ENCODE measurements at regions not wholly inside any gene's neighbourhood (a gene's known extent, or its start where the extent isn't known, plus 50 kb on each side); places are given as distances from the start of the nearest gene placed in this dataset.
A peak's percentile ranks its signal among the peaks of the same experiment; 100 is the strongest.

DNA sequence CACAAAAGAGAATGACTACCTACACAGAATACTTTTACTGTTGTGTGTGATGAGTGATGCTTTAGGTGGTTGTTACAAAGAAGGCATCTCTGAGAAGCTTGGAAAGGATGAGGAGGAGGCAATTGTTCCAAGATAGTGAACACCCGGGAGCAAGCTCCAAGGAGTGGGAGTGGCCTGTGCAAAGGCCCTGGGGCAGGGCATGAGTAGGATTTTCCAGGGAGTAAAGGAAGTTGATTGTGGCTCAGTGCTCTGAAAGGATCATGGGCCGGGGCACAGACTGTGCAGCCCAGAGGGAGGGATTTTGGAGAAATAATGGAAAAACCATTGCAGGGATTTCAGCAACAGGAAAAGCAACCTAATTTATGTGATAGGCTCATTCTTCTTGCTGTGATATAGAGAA lies 264.3 kb downstream of the CDH26 start (continued):
- no peak for TF ChIP-seq MXI1 (IDR thresholded peaks at IDR 0.05; ENCODE audit: low read depth, low read length)
- no peak for TF ChIP-seq POLR2AphosphoS5 (IDR thresholded peaks at IDR 0.05; ENCODE audit: low read depth, low read length)

DNA sequence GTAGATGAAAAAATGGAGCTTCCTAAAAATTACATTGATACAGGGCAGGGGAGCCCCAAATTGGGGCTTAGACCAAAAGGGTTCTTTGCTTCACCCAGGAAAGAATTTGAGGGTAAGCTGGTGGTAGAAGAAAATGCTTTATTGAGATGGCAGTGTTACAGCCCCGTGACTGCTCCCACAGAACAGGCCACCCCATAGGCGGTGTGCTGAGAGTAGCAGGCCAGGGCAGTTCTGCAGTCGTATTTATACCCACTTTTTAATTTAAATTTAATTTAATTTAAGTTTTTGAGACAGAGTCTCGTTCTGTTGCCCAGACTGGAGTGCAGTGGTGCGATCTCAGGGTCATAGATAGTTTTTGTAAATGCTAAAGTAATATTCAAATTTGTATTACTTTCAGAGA lies 265.0 kb downstream of the CDH26 start:
- no peaks in the 10 kb centered on the region for H3K36me3 ChIP-seq (replicated peaks in 1 of 2; ENCODE audit: control insufficient read depth in 1 of 2, insufficient read depth in 2 of 2, low read length in 1 of 2)
- no peak overlapping the region for H3K4me3 ChIP-seq (ENCODE audit: low read depth in 2 of 2, low read length in 1 of 2)
- no peaks in the 10 kb centered on the region for H3K27me3 ChIP-seq (ENCODE audit: insufficient read depth)
- no peaks in the 10 kb centered on the region for H3F3A ChIP-seq (replicated peaks; ENCODE audit: insufficient read depth)
- H3K79me2 ChIP-seq (ENCODE audit: insufficient read depth) = no peaks in the 10 kb centered on the region
- H3K9me2 ChIP-seq = no peaks in the 10 kb centered on the region
- WGBS (ENCODE audit: low lambda C conversion rate) = 23% methylated on average over 5 of the region's 5 CpGs
- H2AFZ ChIP-seq (ENCODE audit: low read depth) = no peak overlapping the region
- CTCF ChIA-PET = interaction anchor here (1.0 to 4.0 kb wide), 4 partner anchors 12 to 230 kb away, joined by 3 to 30 read pairs (median 10); no protein-coding TSS in a partner anchor
- no peaks in the 10 kb centered on the region for H3K9me3 ChIP-seq
- H3K4me2 ChIP-seq = no peak overlapping the region
- no peak overlapping the region for H3K9ac ChIP-seq
- POLR2A ChIA-PET = no interaction called here
- TF ChIP-seq RCOR1 (IDR thresholded peaks at IDR 0.05; ENCODE audit: low read length) = no peak
- no peak for TF ChIP-seq EP300 (IDR thresholded peaks at IDR 0.05; ENCODE audit: borderline replicate concordance in 1 of 2, low read depth in 1 of 2, low read length in 1 of 2)
- no peak for TF ChIP-seq RAD21 (IDR thresholded peaks at IDR 0.05; ENCODE audit: low read length)
- TF ChIP-seq EZH2phosphoT487 (IDR thresholded peaks at IDR 0.05; ENCODE audit: borderline replicate concordance, low read depth) = no peak
- no peak for TF ChIP-seq MAX (IDR thresholded peaks at IDR 0.05; ENCODE audit: low read depth)
- TF ChIP-seq, protein P1, sequence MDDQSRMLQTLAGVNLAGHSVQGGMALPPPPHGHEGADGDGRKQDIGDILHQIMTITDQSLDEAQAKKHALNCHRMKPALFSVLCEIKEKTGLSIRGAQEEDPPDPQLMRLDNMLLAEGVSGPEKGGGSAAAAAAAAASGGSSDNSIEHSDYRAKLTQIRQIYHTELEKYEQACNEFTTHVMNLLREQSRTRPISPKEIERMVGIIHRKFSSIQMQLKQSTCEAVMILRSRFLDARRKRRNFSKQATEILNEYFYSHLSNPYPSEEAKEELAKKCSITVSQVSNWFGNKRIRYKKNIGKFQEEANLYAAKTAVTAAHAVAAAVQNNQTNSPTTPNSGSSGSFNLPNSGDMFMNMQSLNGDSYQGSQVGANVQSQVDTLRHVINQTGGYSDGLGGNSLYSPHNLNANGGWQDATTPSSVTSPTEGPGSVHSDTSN (IDR thresholded peaks at IDR 0.05) = no peak
- TF ChIP-seq CTCF (IDR thresholded peaks at IDR 0.05) = no peak
- TF ChIP-seq GATA2 (CRISPR knock-in tag; IDR thresholded peaks at IDR 0.05) = no peak
- no peak for TF ChIP-seq TCF12 (IDR thresholded peaks at IDR 0.05)
- no peak for TF ChIP-seq YY1 (IDR thresholded peaks at IDR 0.05; ENCODE audit: low read depth)
- TF ChIP-seq ELF1 (IDR thresholded peaks at IDR 0.05) = no peak
- no peaks in the 10 kb centered on the region for H4K20me1 ChIP-seq (ENCODE audit: insufficient read depth)
- no peak for DNase-seq
- H3K27ac ChIP-seq (ENCODE audit: low read depth in 2 of 2, low read length in 1 of 2) = no peak overlapping the region
- no peaks in the 10 kb centered on the region for H3K4me1 ChIP-seq (ENCODE audit: control insufficient read depth in 1 of 2, insufficient read depth in 2 of 2, low read depth in 1 of 2, low read length in 1 of 2)

DNA sequence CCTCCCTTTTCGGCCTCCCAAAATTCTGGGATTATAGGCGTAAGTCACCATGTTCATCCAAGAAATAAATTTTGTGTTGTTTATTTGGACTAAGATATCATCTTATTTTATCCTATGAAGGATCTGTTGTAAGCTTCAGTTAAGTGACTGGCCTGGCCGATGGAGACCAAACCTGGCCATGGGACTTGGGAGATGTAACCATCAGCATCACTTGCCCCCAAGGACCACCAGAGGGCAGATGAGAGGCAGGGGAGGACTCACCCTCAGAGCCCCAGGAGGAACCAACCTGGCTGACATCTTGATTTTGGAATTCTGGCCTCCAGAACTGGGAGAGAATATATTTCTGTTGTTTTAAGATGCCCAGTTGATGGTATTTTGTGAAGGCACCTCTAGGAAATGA lies 266.7 kb downstream of the CDH26 start:
- H3K4me2 ChIP-seq = no peak overlapping the region
- no peaks in the 10 kb centered on the region for H3K4me1 ChIP-seq (ENCODE audit: control insufficient read depth in 1 of 2, insufficient read depth in 2 of 2, low read depth in 1 of 2, low read length in 1 of 2)
- H3K9me3 ChIP-seq = no peaks in the 10 kb centered on the region
- 59% methylated on average over 3 of the region's 3 CpGs for WGBS (ENCODE audit: low lambda C conversion rate)
- no peaks in the 10 kb centered on the region for H3K27me3 ChIP-seq (ENCODE audit: insufficient read depth)
- ChIA-PET CTCF (interaction anchor here (0.7 to 4.0 kb wide), 11 partner anchors 10 to 298 kb away, joined by 3 to 30 read pairs (median 4); no protein-coding TSS in a partner anchor), POLR2A (no interaction called here)
- no peaks in the 10 kb centered on the region for H3F3A ChIP-seq (replicated peaks; ENCODE audit: insufficient read depth)
- H3K27ac ChIP-seq (ENCODE audit: low read depth in 2 of 2, low read length in 1 of 2) = no peak overlapping the region
- H3K4me3 ChIP-seq (ENCODE audit: low read depth in 2 of 2, low read length in 1 of 2) = no peak overlapping the region
- TF ChIP-seq SMC3 (IDR thresholded peaks at IDR 0.05; ENCODE audit: low read depth, low read length) = peak; percentile 50; the same call in 1 of the 2 replicates
- TF ChIP-seq RAD21 (IDR thresholded peaks at IDR 0.05; ENCODE audit: low read length) = peak; percentile 61
- TF ChIP-seq CTCF (IDR thresholded peaks at IDR 0.05) = 0 out of 2 replicates have a peak, but pooled peaks have one; percentile 19
- TF ChIP-seq JUND (IDR thresholded peaks at IDR 0.05) = no peak
- H3K36me3 ChIP-seq (replicated peaks in 1 of 2; ENCODE audit: control insufficient read depth in 1 of 2, insufficient read depth in 2 of 2, low read length in 1 of 2) = no peaks in the 10 kb centered on the region
- H4K20me1 ChIP-seq (ENCODE audit: insufficient read depth) = no peaks in the 10 kb centered on the region
- H3K9me2 ChIP-seq = no peaks in the 10 kb centered on the region
- no peak overlapping the region for H3K9ac ChIP-seq
- H2AFZ ChIP-seq (ENCODE audit: low read depth) = no peak overlapping the region
- no peaks in the 10 kb centered on the region for H3K79me2 ChIP-seq (ENCODE audit: insufficient read depth)
- peak; percentile 52 for DNase-seq

Measured in SK-N-SH (cell line).